Stimulated activated CD8-positive, alpha-beta memory T cell treated with anti-CD3 and anti-CD28 coated beads, Interleukin-15, amount 100 ng/mL, for 24 hours (primary cell): ENCODE measurements at regions not wholly inside any gene's neighbourhood (a gene's known extent, or its start where the extent isn't known, plus 50 kb on each side); places are given as distances from the start of the nearest gene placed in this dataset.
"Not testable (repeated sequence)": the region's sequence is repeated elsewhere in the genome, so short reads cannot be mapped to it uniquely, and the experiment has no call there.

Experiments used
- DNase-seq: peaks from one replicate; pipeline ENCODE4 v3.0.0-alpha.2; 2020; ENCODE audit warnings: low read depth

- no peak for DNase-seq
These were observed 700.8 kb downstream of the MAT2B start for GRCh38 chr5:164206196-164206595.

- DNase-seq: no peak
These were observed 702.2 kb downstream of the MAT2B start for GRCh38 chr5:164207646-164208045.

- no peak for DNase-seq
These were observed 705.1 kb downstream of the MAT2B start for GRCh38 chr5:164210491-164210890.

GRCh38 chr5:164214698-164215097 is 709.3 kb downstream of the MAT2B start:
- no peak for DNase-seq

- DNase-seq: no peak
These were observed 712.0 kb downstream of the MAT2B start for GRCh38 chr5:164217464-164217863.

- no peak for DNase-seq
These were observed 715.1 kb downstream of the MAT2B start for GRCh38 chr5:164220522-164220921.

GRCh38 chr5:164224236-164224635 is 718.8 kb downstream of the MAT2B start:
- DNase-seq: no peak

GRCh38 chr5:164224772-164225171 is 719.4 kb downstream of the MAT2B start:
- no peak for DNase-seq

GRCh38 chr5:164230341-164230740 is 724.9 kb downstream of the MAT2B start:
- DNase-seq: no peak

- DNase-seq: no peak
These were observed 728.4 kb downstream of the MAT2B start for GRCh38 chr5:164233791-164234190.

GRCh38 chr5:164234321-164234720 is 728.9 kb downstream of the MAT2B start:
- DNase-seq: no peak

- DNase-seq: no peak
These were observed 730.0 kb downstream of the MAT2B start for GRCh38 chr5:164235300-164235891.

- no peak for DNase-seq
These were observed 732.1 kb downstream of the MAT2B start for GRCh38 chr5:164237486-164237885.

- DNase-seq: not testable (repeated sequence)
These were observed 746.4 kb downstream of the MAT2B start for GRCh38 chr5:164251781-164252180.

GRCh38 chr5:164253764-164254163 is 748.3 kb downstream of the MAT2B start:
- DNase-seq: no peak

- DNase-seq: no peak
These were observed 750.3 kb downstream of the MAT2B start for GRCh38 chr5:164255598-164256213.

GRCh38 chr5:164256351-164256750 is 750.9 kb downstream of the MAT2B start:
- DNase-seq: no peak

GRCh38 chr5:164256954-164257353 is 751.5 kb downstream of the MAT2B start:
- DNase-seq: no peak

GRCh38 chr5:164265566-164265965 is 760.1 kb downstream of the MAT2B start:
- DNase-seq: no peak

- no peak for DNase-seq
These were observed 761.2 kb downstream of the MAT2B start for GRCh38 chr5:164266571-164266970.

- no peak for DNase-seq
These were observed 772.3 kb downstream of the MAT2B start for GRCh38 chr5:164277720-164278119.

- no peak for DNase-seq
These were observed 784.1 kb downstream of the MAT2B start for GRCh38 chr5:164289526-164289925.

- DNase-seq: no peak
These were observed 791.2 kb downstream of the MAT2B start for GRCh38 chr5:164296603-164297080.

- DNase-seq: no peak
These were observed 792.7 kb downstream of the MAT2B start for GRCh38 chr5:164298165-164298564.
